Activated naive CD4-positive, alpha-beta T cell (primary cell): ENCODE measurements at regions not wholly inside any gene's neighbourhood (a gene's known extent, or its start where the extent isn't known, plus 50 kb on each side); places are given as distances from the start of the nearest gene placed in this dataset.

ENCODE experiments used
- DNase-seq, 4 experiments: peaks; one replicate each; lab custom pipeline; 2025; lab: John Stamatoyannopoulos, UW

- DNase-seq, result no peak
Measured at GRCh38 chr20:22370137-22370536, 214.2 kb downstream of the FOXA2 start.

GRCh38 chr20:22369100-22369499 is 215.3 kb downstream of the FOXA2 start:
- DNase-seq, result no peak

GRCh38 chr20:22368235-22368634 is 216.1 kb downstream of the FOXA2 start:
- DNase-seq, result no peak

GRCh38 chr20:22366631-22367030 is 217.7 kb downstream of the FOXA2 start:
- no peak for DNase-seq

GRCh38 chr20:22354647-22355046 is 229.7 kb downstream of the FOXA2 start:
- DNase-seq, result no peak

- DNase-seq, result no peak
Measured at GRCh38 chr20:22353586-22353985, 230.8 kb downstream of the FOXA2 start.

- no peak for DNase-seq
Measured at GRCh38 chr20:22352019-22352418, 232.4 kb downstream of the FOXA2 start.

GRCh38 chr20:22350624-22351023 is 233.7 kb downstream of the FOXA2 start:
- no peak for DNase-seq

GRCh38 chr20:22348010-22348409 is 236.4 kb downstream of the FOXA2 start:
- no peak for DNase-seq

- no peak for DNase-seq
Measured at GRCh38 chr20:22346716-22347115, 237.7 kb downstream of the FOXA2 start.

- DNase-seq, result no peak
Measured at GRCh38 chr20:22343612-22344011, 240.8 kb downstream of the FOXA2 start.

- no peak for DNase-seq
Measured at GRCh38 chr20:22342410-22342809, 242.0 kb downstream of the FOXA2 start.

GRCh38 chr20:22341508-22341907 is 242.9 kb downstream of the FOXA2 start:
- no peak for DNase-seq

GRCh38 chr20:22339946-22340345 is 244.4 kb downstream of the FOXA2 start:
- no peak for DNase-seq

GRCh38 chr20:22339091-22339881 is 245.1 kb downstream of the FOXA2 start:
- no peak for DNase-seq

- no peak for DNase-seq
Measured at GRCh38 chr20:22338140-22338708, 246.1 kb downstream of the FOXA2 start.

- DNase-seq, result no peak
Measured at GRCh38 chr20:22335210-22335609, 249.2 kb downstream of the FOXA2 start.

GRCh38 chr20:22333885-22334545 is 250.4 kb downstream of the FOXA2 start:
- no peak for DNase-seq

GRCh38 chr20:22324505-22324904 is 259.9 kb downstream of the FOXA2 start:
- DNase-seq, result no peak

- DNase-seq, result no peak
Measured at GRCh38 chr20:22322513-22322912, 261.9 kb downstream of the FOXA2 start.

- no peak for DNase-seq
Measured at GRCh38 chr20:22321191-22321590, 263.2 kb downstream of the FOXA2 start.

- no peak for DNase-seq
Measured at GRCh38 chr20:22320245-22320915, 264.0 kb downstream of the FOXA2 start.

- DNase-seq, result no peak
Measured at GRCh38 chr20:22315771-22316170, 268.6 kb downstream of the FOXA2 start.
